ENCODE measurements at regions not wholly inside any gene's neighbourhood (a gene's known extent, or its start where the extent isn't known, plus 50 kb on each side); places are given as distances from the start of the nearest gene placed in this dataset.

GRCh38 chr4:24688453-24688852 lies 104.1 kb upstream of the DHX15 start:
- no peak for TF ChIP-seq CTCF (IDR thresholded peaks at IDR 0.05; ENCODE audit: borderline replicate concordance, extremely low read depth, low read length, poor library complexity, severe bottlenecking)
- no peak for TF ChIP-seq EZH2 (IDR thresholded peaks at IDR 0.05; ENCODE audit: borderline replicate concordance, low read depth, low read length, severe bottlenecking)
